H1 (cell line): ENCODE measurements at regions not wholly inside any gene's neighbourhood (a gene's known extent, or its start where the extent isn't known, plus 50 kb on each side); places are given as distances from the start of the nearest gene placed in this dataset.

Source experiments
- CHD2 ChIP-seq: IDR thresholded peaks from 2 replicates; pipeline ENCODE4 v1.6.1; 2012; ENCODE audit warnings: low read length, improper control_type of control experiment
- HDAC2 ChIP-seq, 2 experiments: fragments of 300-600 bp in 1 of 2; sonication (generic) in 1 of 2; IDR thresholded peaks; 2 replicates each; pipeline ENCODE4 v1.6.1; 2011 to 2012; ENCODE audit warnings: low read depth in 2 of 2, low read length in 2 of 2, mild to moderate bottlenecking in 2 of 2, moderate library complexity in 2 of 2, borderline replicate concordance in 1 of 2, inconsistent platforms in 1 of 2
- JUND ChIP-seq: IDR thresholded peaks from 2 replicates; pipeline ENCODE4 v1.6.1; 2011; ENCODE audit warnings: mild to moderate bottlenecking, improper control_type of control experiment, low read length
- KDM1A ChIP-seq: fragments of 200-600, 300-600 bp; sonication (generic); IDR thresholded peaks from 2 replicates; pipeline ENCODE4 v1.7.1; 2016; ENCODE audit warnings: mild to moderate bottlenecking, low read length, borderline replicate concordance
- TBP ChIP-seq: IDR thresholded peaks from 2 replicates; pipeline ENCODE4 v1.6.1; 2011; ENCODE audit warnings: low read depth, low read length, improper control_type of control experiment
- TF ChIP-seq, protein P1 (sequence below), 3 experiments: IDR thresholded peaks; 1 replicate in 2 of 3; 2 replicates in 1 of 3; pipeline versions ENCODE4 v1.5.1 to v1.6.1; 2011; ENCODE audit warnings: low read length in 3 of 3, mild to moderate bottlenecking in 3 of 3, inconsistent platforms in 2 of 3, low read depth in 1 of 3, moderate library complexity in 1 of 3; ENCODE audit not compliant: insufficient read depth in 1 of 3; ENCODE audit errors: control extremely low read depth in 1 of 3

DNA sequence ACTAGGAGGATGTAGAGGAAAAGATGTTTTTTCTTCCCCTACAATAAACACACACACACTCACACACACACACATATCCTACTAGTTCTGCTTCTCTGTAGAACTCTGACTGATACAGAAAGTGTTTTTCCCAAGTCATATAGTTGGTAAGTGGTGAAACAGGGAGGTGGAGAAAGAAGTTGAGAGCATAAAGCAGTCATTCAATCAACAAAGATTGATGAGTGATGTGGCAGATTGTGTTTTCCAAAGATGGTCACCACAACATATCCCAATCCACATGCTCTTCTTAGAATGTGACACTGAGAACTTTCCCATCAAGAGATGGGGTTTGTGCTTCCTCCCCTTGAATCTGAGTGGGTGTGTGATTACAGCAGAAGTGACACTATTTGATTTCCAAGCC lies 123.4 kb upstream of the ATP6AP2 start (continued):
- TF ChIP-seq TBP: no peak
- TF ChIP-seq CHD2: no peak
- TF ChIP-seq, protein P1, sequence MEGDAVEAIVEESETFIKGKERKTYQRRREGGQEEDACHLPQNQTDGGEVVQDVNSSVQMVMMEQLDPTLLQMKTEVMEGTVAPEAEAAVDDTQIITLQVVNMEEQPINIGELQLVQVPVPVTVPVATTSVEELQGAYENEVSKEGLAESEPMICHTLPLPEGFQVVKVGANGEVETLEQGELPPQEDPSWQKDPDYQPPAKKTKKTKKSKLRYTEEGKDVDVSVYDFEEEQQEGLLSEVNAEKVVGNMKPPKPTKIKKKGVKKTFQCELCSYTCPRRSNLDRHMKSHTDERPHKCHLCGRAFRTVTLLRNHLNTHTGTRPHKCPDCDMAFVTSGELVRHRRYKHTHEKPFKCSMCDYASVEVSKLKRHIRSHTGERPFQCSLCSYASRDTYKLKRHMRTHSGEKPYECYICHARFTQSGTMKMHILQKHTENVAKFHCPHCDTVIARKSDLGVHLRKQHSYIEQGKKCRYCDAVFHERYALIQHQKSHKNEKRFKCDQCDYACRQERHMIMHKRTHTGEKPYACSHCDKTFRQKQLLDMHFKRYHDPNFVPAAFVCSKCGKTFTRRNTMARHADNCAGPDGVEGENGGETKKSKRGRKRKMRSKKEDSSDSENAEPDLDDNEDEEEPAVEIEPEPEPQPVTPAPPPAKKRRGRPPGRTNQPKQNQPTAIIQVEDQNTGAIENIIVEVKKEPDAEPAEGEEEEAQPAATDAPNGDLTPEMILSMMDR (IDR thresholded peaks at IDR 0.05; ENCODE audit: control extremely low read depth in 1 of 3, insufficient read depth in 1 of 3, low read depth in 1 of 3, low read length in 3 of 3): no peak
- no peak for TF ChIP-seq HDAC2 (IDR thresholded peaks at IDR 0.05; ENCODE audit: borderline replicate concordance in 1 of 2, low read depth in 2 of 2, low read length in 2 of 2)
- TF ChIP-seq KDM1A: no peak
- no peak for TF ChIP-seq JUND
